HG03575 (cell line): ENCODE measurements at regions not wholly inside any gene's neighbourhood (a gene's known extent, or its start where the extent isn't known, plus 50 kb on each side); places are given as distances from the start of the nearest gene placed in this dataset.

Source experiments
- ATAC-seq: cut with Tn5 transposase; IDR thresholded peaks from one replicate; pipeline ENCODE4 v1.9.1; 2021; ENCODE audit not compliant: unreplicated experiment, insufficient number of reproducible peaks, low FRiP score; ENCODE audit errors: extremely low read depth

DNA sequence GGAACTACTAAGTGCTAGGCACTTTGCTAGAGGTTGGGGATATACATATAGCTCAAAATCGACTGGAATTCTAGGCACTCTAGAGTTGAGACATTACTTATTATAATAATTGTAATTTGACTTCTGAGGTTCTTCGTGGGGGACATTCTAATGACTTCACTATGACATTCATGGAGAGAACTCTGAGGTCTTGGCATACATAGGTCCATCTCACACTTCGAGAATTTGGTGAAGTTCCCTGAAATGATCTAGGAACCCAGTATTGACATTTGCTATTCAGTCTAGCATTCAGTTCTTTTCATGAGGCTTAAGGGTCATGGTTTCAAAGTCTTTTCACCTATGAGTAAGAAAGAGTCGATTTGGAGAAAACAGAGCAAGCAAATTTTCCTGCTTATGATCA is 446.6 kb upstream of the JAG1 start:
- ATAC-seq, result no peak

DNA sequence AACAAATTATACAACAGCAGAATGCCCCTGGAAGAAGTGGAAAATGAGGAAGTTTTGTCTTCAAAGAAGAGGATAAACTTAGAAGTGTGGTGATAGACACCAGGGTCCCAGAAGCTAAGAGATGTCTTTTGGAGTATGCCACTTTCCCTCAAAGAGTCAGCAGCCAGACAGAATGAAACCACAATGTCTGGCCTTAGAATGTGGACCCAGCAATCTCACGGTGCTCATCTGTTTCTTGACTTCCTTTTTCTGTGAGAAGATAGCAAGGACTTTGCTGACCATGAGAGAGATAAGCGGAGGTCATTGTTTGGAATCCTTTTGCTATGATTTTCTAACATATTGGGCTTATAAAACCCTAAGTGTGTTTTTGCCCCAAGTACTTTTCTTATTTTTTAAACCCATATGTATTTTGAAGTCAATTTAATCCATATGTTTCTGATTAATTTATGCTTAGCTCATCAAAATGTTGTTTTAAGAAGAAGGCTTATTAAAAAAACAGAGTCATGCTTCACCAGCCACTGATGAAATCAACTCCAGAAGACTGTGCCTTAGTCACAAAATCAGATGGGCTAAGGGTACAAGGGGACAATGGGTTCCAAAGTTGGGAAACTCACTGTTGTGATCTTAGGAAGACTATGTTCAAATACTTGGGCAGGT is 451.2 kb upstream of the JAG1 start:
- no peak for ATAC-seq

DNA sequence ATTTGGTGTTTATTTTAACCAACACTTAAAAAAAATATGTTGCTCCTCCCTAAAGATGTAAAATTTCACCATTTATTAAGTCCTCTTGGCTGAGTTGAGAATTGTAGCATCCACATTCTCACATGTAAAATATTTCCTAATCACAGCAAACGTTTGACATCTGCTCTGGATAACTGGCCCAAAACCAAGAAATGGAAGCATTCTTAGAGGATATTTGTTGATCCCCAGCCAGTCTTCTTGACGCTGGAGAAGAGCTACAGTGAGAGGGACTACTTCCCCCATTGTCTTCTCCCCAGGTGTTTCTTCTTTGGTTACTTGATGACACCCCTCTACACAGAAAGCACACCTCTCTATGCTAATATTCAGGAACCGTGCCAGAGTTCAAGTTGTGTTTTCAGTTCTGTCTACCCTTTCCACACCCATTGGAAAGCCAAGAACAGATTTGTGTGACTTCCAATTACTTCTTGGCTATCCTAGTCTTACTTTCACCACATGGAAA is 454.5 kb upstream of the JAG1 start:
- ATAC-seq, result no peak

DNA sequence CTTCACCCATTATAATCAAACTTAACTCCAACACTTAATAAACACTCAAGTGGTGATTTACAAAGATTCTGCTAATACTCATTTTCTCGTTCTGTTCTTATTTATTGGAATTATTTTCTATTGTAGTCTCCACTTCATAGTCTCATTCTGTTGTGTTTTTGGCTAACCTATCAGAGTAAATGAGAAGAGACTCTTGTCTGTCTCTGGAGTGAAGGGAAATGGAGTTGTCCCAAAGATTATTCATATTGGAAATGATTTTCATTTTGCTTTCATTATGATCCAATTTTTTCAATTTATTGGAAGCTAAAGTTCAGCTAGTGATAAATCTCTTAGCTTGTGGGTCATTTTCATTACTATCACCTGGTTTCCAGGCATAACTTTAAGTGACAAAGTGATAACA is 454.9 kb upstream of the JAG1 start:
- ATAC-seq, result no peak

DNA sequence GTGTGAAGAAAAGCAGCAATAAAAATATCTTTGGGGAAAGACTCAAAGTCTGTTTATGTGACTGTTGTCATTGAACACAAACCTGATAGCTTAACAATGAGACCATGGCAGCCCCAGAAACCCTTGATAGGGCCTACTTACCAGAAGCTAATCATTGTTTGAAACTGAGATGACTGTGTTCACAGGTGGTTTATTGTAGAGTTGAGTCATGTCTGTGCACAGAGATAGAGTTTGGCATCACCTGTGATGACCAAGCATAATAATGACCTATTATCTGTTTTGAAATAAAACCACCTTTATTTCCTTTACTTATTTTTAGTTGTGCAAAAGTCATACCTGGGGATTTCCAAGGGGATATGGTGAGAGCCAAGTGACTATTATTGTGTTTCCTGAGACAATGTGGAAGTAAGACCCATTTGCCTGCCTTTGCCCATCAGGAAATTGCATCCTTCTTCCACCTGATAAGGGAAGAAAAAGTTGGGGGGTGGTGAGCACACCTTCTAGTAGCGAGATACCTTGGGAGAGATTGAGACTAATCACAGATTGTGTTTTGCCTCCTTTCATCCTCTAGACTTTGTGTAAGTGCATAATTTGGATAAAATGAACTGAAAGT is 456.9 kb upstream of the JAG1 start:
- ATAC-seq, result no peak

DNA sequence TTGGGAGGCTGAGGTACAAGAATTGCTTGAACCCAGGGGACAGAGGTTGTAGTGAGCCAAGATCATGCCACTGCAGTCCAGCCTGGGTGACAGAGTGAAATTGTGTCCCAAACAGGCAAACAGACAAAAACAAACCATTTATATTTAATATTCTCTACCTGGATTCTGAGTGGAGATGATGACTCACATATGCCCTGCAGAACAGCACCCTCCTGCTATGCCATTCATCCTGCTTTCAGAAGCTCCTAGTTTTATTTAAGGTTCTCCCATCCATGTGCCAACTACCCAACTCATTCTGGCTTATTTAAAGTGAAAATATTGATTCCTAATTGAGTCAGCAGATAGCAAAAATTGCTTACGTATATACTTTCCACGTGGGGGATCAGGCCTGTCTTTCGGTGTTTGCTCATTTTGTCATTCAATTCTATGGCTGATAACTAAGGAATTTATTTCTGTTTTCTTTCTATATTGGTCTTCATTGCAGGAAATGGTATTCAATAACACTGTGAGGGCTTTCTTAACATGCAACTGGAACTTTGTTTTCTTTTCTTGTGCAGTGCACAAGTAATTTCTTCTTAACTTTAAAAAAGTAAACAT is 459.1 kb upstream of the JAG1 start:
- no peak for ATAC-seq

DNA sequence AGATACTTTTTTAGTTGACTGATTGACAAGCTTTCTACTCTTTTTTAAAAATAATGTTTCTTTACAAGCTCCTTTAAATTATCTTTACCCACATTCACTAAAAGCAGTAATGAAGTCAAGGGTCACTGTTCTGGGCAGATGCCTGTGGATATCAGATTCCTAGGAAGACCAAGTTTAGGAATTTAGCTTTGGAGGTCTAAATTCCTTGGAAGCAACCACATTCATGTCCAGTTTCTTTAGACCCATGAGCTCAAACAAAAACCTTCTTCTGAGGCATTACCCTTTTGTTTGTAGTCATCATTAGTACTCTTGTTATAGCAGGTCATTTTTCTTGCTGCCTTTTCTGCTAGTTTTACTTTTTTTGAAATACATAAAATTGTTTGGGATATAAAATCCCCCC is 462.9 kb upstream of the JAG1 start:
- no peak for ATAC-seq

DNA sequence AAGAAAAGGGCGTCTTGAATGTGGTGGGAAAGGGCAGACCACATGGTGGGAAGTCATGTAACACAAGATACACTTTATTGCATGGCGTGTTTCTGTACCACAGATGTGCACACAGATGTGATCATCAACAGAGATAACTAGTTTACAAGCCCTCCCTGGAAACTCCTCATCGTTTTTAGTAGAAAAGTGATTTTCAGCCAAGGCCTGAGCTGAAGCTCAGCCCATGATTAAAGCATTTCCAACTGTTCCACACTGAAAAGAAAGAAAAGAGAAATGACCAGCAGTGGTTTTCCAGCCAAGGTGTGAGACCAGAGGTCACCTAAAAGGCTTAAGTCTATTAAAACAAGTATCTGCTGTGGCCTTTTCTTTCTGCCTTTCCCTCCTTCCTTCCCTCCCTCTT is 463.9 kb upstream of the JAG1 start:
- no peak for ATAC-seq

DNA sequence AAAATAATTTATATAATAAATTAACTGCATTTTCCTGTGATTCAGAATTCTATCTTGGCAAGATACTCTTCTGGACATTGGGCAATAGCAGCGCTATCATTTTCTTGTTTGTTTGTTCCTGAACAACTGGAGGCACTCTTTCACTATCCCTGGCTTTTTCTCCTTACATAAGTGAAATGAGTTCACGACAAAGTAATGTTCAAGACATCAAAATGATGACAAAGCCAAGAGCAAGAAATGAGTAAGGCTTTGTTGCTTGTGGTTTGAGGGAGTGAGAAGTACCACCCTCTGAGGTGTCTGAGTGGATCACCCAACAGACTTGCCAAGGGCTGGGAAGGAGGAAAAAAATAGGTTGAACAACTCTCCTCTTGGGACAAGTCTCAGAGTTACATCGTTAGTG is 466.6 kb upstream of the JAG1 start:
- no peak for ATAC-seq

DNA sequence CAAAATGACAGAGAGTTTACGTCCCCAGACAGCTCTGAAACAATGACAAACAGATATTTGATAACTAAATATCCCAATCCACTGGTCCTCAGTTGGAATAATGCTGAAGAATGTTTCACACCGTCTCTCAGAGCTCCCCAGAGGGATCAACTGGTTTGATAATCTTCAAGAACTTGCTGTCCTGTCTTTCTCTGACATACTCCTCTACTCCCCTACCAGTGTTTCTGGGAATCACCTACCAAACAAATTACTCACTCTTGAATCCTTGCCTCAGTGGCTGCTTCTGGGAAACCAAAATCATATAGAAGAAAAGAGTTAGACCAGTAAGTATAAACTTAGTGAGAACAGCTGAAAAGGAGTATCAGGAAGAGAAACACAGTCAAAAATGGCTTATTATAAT is 469.7 kb upstream of the JAG1 start:
- no peak for ATAC-seq

DNA sequence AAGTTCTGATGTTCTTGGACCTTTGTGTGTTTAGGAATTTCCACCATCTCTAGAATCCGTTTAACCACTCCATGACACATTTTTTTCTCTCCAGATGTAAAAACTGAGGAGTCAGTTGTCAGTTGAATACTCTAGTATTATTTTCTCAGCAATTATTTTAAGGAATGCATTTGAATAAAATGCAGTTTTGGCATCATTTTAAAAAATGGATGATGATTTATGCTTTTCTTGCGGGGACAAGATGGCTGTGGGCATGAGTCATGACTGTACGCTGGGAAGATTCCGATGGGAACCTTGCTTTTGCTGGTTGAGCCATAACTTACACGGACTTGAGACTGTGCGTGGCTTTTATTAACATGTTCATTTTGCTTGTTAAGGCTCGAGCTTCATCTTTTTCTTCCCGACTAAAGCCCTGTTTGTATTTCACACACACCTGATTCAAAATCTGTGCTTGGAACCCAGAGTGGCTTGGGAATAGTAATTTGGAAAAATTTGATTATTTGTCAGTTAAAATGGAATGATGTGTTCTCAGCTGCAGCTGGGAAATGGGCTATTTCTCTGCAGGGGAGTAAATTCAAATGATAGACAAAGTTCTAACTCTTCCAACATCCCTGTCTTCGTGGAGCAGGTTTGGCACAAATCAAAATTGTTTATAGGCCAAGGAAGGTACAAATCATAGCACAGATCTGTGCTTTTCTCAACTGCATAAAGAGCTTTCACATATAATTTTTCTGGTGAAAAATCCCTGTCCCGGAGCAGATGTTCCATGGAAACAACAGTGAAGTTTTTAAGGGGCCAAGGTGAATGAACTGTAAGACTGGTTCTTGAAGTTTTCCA is 470.5 kb upstream of the JAG1 start:
- no peak for ATAC-seq

DNA sequence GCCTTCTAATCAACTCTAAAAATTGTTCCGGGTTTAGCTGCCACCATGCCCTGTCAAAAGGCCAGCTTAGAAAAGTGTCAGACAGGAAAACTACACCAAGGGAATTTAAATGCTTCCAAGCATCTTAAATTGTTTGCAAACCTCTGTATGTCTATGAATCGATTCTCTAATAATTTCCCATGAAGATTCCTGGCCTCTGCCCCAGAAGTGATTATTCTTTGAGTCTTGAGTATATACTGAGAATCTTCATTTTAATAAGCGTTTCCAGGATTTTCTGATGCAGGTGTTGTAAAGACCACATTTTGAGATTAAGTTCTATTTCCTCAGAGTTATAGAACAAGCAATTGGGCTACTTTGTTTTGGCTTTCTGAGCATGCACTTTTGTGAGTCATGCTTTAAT is 471.8 kb upstream of the JAG1 start:
- ATAC-seq, result no peak

DNA sequence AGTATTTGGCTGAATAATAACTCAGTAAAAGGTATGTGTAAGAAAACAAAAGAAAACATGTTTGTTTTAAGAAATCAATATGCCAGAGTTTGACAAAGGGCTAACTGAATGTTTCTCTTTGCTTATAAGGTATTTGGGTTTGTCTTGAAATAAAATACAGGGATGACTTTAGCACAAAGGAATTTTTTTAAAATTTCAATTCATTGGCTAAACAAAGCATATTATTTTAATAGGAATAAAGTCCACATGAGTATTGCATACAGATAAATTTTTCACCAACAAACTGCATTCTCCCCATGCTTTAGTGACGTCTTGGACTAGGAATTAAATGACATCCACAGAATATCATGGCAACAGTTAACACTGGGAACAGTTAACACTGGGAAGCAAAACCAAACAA is 480.0 kb upstream of the JAG1 start:
- no peak for ATAC-seq

DNA sequence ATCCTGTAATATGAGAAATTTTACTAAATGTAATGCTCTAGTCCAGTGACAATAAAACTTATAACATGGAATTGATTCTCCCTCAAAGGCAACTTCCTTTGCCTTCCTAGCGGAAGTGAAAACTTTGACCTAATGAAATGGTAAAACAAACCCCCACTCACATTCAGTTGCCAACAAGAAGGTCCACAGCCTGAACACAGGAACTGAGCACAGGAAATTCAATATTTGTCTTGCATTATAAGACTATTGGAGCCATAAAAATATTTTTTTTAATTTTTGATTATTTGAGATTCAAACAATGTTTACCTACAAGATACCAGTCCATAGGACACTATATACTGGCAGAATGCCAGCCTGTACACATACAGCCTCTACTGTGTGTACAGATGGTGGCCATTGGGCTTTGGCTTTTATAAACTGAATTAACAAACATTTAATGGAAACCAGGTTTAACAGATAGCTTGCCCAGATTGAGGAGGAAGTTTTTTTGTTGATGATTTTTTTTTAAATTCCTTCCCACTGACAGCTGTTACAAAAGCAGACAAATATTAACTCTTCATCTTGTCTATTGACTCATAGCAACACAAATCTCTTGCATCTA is 481.5 kb upstream of the JAG1 start:
- ATAC-seq, result no peak

DNA sequence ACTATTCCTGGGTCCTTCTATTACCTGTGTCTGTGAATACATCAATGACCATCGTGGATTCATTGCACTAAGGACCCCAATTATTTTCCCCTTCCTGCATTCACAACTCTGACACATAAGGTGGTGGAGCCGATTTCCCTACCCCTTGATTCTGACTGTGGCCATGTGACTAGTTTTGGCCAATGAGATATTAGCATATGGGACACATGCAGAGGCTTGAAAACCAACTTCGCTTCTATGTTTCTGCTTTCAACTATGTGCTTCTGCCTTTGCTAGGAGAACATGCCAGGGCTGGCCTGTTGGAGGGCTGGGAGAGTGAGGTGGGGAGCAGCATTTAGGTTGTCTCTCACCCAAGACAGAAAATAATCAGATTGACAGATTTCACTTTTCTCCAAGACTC is 483.1 kb upstream of the JAG1 start:
- ATAC-seq, result no peak

DNA sequence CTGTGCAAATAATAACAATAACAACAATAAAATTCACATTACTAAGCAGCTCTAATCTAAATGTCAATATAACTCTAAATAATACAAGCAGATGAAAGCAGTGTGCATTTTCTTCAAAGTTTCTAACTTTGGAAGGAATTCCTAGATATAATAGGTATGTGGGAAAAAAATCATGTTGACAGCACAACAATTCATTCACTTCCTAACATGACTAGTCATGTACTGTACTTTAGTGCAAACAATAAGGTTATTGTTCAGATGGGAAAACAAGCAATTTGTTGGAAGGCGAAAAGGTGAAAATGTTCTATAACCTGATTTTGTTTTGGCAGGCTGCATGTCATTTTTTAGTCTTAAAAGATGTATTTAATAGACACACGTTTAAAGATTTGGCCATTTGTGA is 484.3 kb upstream of the JAG1 start:
- no peak for ATAC-seq

DNA sequence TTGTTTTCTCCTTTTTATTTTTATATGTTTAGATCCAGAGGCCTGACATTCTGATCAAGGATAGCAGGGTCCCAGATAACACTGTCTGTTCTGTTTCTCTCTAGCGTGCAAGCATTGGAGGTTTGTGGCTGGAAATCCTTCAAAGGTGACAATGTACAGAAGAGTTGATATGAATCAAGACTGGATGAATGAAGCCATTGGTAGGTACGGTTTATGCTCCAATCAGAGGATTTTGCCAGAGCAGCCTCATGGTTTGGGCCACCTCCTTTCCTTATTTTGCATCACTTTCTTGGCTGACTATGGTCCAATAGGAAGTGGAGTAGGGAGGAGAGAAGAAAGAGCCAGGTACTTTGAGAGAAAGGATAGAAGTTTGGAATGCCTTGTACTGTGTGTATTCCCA is 484.8 kb upstream of the JAG1 start:
- ATAC-seq, result no peak

DNA sequence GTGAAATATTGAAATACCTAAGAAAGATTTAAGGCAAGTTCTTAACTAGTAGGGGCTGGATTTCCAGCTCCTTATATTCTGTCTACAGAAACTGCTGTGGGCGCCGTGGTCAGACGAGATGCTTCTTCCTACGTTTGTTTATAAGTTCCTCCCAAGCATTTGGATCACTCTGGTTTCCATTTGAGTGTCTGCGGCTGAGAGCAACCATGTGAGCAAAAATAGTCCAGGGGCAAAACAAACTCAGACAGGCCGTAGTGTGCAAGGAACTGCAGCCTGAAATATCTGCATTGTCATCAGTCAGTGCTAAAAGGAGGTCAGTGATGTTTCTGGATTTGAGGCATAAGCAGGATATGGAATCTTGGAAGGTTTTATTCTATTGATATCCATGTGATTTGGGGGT is 485.9 kb upstream of the JAG1 start:
- ATAC-seq, result no peak

DNA sequence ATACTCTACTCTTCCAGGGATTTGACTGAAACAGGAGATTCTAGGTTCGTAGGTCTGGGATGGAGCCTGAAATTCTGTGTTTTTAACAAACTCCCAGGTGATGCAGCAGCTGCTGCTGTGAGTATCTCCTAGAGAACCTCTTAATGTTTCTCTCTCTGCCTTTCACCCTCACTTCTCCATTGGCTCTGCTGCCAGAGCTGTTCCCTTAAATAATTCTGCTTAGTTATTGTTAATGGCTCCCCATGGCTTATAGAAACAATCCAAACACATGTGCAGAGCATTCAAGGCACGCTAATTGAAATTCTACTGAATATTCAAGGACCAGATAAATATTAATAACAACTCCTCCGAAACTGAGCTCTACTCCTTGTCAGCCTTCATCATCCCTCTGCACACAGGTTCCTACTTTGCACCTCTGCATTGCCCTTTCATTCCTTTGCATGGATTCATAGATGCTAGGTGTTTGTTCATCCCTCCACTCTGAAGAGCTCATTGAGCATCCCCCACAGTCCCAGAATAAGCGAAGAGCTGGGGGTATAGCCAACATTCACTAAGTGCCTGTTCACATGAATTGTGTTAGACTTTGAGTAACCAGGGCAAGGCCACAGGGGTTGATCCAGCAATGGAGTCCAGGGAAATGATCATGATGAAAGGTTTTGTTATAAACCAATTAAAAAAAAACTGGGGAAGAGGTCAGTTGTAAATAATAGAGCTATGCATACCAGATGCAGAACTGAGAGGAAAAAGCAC is 488.4 kb upstream of the JAG1 start:
- ATAC-seq, result no peak
